Neural cell (in vitro differentiated cells): ENCODE measurements at regions not wholly inside any gene's neighbourhood (a gene's known extent, or its start where the extent isn't known, plus 50 kb on each side); places are given as distances from the start of the nearest gene placed in this dataset.

Experiments used
- H2AFZ ChIP-seq: fragments of 200-600, 300-800 bp; sonication (generic), shearing (Covaris generic); 2 replicates; pipeline ENCODE4 v1.6.0; 2014; ENCODE audit warnings: low read depth, mild to moderate bottlenecking, antibody characterized with exemption, low read length, moderate library complexity
- H3F3A ChIP-seq: fragments of 200-600 bp; shearing (Covaris generic); 2 replicates; pipeline ENCODE4 v1.6.1; 2016; ENCODE audit warnings: mild to moderate bottlenecking, moderate library complexity, mixed read lengths, antibody characterized with exemption, low read length; ENCODE audit not compliant: insufficient read depth, poor library complexity, severe bottlenecking
- H3K27ac ChIP-seq: fragments of 200-600, 300-800 bp; sonication (generic), shearing (Covaris generic); 2 replicates; pipeline ENCODE4 v1.5.1; 2014; ENCODE audit warnings: mild to moderate bottlenecking, low read length, moderate library complexity
- H3K27me3 ChIP-seq: fragments of 300-800, 200-600 bp; sonication (generic), shearing (Covaris generic); 2 replicates; pipeline ENCODE4 v1.6.0; 2014; ENCODE audit warnings: mild to moderate bottlenecking, low read depth, low read length, moderate library complexity; ENCODE audit not compliant: insufficient read depth
- H3K36me3 ChIP-seq: fragments of 300-800, 200-600 bp; sonication (generic), shearing (Covaris generic); 2 replicates; pipeline ENCODE4 v1.5.1; 2014; ENCODE audit warnings: mild to moderate bottlenecking, antibody characterized with exemption, low read length, moderate library complexity; ENCODE audit not compliant: insufficient read depth
- H3K4me2 ChIP-seq: fragments of 300-800, 200-600 bp; sonication (generic), shearing (Covaris generic); 2 replicates; pipeline ENCODE4 v1.6.0; 2014; ENCODE audit warnings: mild to moderate bottlenecking, low read length
- H3K4me3 ChIP-seq: fragments of 300-800, 200-600 bp; sonication (generic), shearing (Covaris generic); 2 replicates; pipeline ENCODE4 v1.5.1; 2014; ENCODE audit warnings: mild to moderate bottlenecking, low read length, moderate library complexity
- H3K79me2 ChIP-seq: fragments of 200-600 bp; shearing (Covaris generic); replicated peaks from 2 replicates; pipeline ENCODE4 v1.6.0; 2014; ENCODE audit warnings: mild to moderate bottlenecking, low read length, moderate library complexity; ENCODE audit not compliant: insufficient read depth
- H3K9ac ChIP-seq: fragments of 300-800, 200-600 bp; sonication (generic), shearing (Covaris generic); 2 replicates; pipeline ENCODE4 v1.6.1; 2016; ENCODE audit warnings: mild to moderate bottlenecking, low read length, mixed read lengths
- H3K9me2 ChIP-seq: fragments of 200-600 bp; shearing (Covaris generic); 2 replicates; pipeline ENCODE4 v1.6.1; 2016; ENCODE audit warnings: mild to moderate bottlenecking, low read length, mixed read lengths; ENCODE audit not compliant: insufficient read depth
- H3K9me3 ChIP-seq: fragments of 200-600, 300-800 bp; sonication (generic), shearing (Covaris generic); 2 replicates; pipeline ENCODE4 v1.6.1; 2016; ENCODE audit warnings: mild to moderate bottlenecking, mixed run types, low read length, moderate library complexity, mixed read lengths
- H4K20me1 ChIP-seq: fragments of 200-600 bp; shearing (Covaris generic); 2 replicates; pipeline ENCODE4 v1.6.1; 2016; ENCODE audit warnings: mild to moderate bottlenecking, mixed run types; ENCODE audit not compliant: insufficient read depth
- EP300 ChIP-seq: fragments of 450-650 bp; conservative IDR thresholded peaks from 2 replicates; pipeline ENCODE4 v1.6.1; 2014; ENCODE audit warnings: antibody characterized with exemption, mild to moderate bottlenecking, moderate library complexity; ENCODE audit not compliant: poor library complexity, severe bottlenecking
- EZH2 ChIP-seq: fragments of 200-600, 300-800 bp; shearing (Covaris generic), sonication (generic); IDR thresholded peaks from 2 replicates; pipeline ENCODE4 v1.6.1; 2014; ENCODE audit warnings: antibody characterized with exemption, low read length, borderline replicate concordance, mild to moderate bottlenecking; ENCODE audit not compliant: insufficient read depth, poor library complexity, severe bottlenecking
- MXI1 ChIP-seq: fragments of 450-650 bp; conservative IDR thresholded peaks from 2 replicates; pipeline ENCODE4 v1.6.1; 2014; ENCODE audit warnings: antibody characterized with exemption, mild to moderate bottlenecking; ENCODE audit not compliant: poor library complexity, severe bottlenecking
- POLR2AphosphoS5 ChIP-seq: IDR thresholded peaks from 2 replicates; pipeline ENCODE4 v1.6.1; 2012
- RAD21 ChIP-seq: fragments of 450-650 bp; conservative IDR thresholded peaks from 2 replicates; pipeline ENCODE4 v1.6.1; 2014; ENCODE audit warnings: antibody characterized with exemption, mild to moderate bottlenecking, moderate library complexity
- SMC3 ChIP-seq: fragments of 450-650 bp; conservative IDR thresholded peaks from 2 replicates; pipeline ENCODE4 v1.6.1; 2014; ENCODE audit warnings: antibody characterized with exemption, mild to moderate bottlenecking, moderate library complexity; ENCODE audit not compliant: poor library complexity
- TAF1 ChIP-seq: IDR thresholded peaks from 2 replicates; pipeline ENCODE4 v1.6.1; 2012; ENCODE audit warnings: low read depth
- TF ChIP-seq, protein P1 (sequence below): fragments of 450-650 bp; IDR thresholded peaks from 2 replicates; pipeline ENCODE4 v1.5.1; 2014; ENCODE audit warnings: antibody characterized with exemption, mild to moderate bottlenecking, moderate library complexity; ENCODE audit not compliant: poor library complexity, severe bottlenecking
- TF ChIP-seq, protein P2 (sequence below): IDR thresholded peaks from 2 replicates; pipeline ENCODE4 v1.6.1; 2012; ENCODE audit warnings: borderline replicate concordance

DNA sequence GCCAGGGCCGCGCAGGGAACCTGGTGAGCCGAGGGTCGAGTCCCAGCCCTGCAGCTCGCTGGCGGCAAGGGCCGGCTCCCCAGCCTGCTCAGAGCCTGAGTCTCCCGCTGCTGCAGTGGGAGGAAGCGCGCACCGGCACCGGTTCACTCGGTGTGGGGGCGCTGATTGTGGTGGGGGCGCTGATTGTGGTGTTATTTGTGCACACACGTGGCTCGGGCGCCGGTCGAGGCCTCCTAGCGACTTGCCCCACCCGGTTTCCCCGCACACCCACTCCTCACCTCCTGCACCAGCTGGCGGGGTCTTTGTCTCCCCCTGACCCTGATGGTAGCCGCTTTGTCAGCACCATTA is 266.7 kb downstream of the NSG2 start:
- Histone ChIP-seq H3F3A (no peaks in the 10 kb centered on the region), H3K4me3 (peak overlapping the region; percentile 59), H3K36me3 (no peaks in the 10 kb centered on the region), H3K79me2 (no peaks in the 10 kb centered on the region), H3K9me2 (no peaks in the 10 kb centered on the region), H3K27me3 (no peaks in the 10 kb centered on the region), H4K20me1 (no peaks in the 10 kb centered on the region), H3K4me2 (no peak overlapping the region), H2AFZ (peak overlapping the region; percentile 92), H3K27ac (peak overlapping the region; percentile 68), H3K9ac (peak overlapping the region; percentile 75), H3K9me3 (no peaks in the 10 kb centered on the region)
- TF ChIP-seq, protein P1, sequence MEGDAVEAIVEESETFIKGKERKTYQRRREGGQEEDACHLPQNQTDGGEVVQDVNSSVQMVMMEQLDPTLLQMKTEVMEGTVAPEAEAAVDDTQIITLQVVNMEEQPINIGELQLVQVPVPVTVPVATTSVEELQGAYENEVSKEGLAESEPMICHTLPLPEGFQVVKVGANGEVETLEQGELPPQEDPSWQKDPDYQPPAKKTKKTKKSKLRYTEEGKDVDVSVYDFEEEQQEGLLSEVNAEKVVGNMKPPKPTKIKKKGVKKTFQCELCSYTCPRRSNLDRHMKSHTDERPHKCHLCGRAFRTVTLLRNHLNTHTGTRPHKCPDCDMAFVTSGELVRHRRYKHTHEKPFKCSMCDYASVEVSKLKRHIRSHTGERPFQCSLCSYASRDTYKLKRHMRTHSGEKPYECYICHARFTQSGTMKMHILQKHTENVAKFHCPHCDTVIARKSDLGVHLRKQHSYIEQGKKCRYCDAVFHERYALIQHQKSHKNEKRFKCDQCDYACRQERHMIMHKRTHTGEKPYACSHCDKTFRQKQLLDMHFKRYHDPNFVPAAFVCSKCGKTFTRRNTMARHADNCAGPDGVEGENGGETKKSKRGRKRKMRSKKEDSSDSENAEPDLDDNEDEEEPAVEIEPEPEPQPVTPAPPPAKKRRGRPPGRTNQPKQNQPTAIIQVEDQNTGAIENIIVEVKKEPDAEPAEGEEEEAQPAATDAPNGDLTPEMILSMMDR = no peak
- TF ChIP-seq EZH2 = no peak
- no peak for TF ChIP-seq SMC3
- no peak for TF ChIP-seq POLR2AphosphoS5
- TF ChIP-seq, protein P2, sequence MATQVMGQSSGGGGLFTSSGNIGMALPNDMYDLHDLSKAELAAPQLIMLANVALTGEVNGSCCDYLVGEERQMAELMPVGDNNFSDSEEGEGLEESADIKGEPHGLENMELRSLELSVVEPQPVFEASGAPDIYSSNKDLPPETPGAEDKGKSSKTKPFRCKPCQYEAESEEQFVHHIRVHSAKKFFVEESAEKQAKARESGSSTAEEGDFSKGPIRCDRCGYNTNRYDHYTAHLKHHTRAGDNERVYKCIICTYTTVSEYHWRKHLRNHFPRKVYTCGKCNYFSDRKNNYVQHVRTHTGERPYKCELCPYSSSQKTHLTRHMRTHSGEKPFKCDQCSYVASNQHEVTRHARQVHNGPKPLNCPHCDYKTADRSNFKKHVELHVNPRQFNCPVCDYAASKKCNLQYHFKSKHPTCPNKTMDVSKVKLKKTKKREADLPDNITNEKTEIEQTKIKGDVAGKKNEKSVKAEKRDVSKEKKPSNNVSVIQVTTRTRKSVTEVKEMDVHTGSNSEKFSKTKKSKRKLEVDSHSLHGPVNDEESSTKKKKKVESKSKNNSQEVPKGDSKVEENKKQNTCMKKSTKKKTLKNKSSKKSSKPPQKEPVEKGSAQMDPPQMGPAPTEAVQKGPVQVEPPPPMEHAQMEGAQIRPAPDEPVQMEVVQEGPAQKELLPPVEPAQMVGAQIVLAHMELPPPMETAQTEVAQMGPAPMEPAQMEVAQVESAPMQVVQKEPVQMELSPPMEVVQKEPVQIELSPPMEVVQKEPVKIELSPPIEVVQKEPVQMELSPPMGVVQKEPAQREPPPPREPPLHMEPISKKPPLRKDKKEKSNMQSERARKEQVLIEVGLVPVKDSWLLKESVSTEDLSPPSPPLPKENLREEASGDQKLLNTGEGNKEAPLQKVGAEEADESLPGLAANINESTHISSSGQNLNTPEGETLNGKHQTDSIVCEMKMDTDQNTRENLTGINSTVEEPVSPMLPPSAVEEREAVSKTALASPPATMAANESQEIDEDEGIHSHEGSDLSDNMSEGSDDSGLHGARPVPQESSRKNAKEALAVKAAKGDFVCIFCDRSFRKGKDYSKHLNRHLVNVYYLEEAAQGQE = no peak

DNA sequence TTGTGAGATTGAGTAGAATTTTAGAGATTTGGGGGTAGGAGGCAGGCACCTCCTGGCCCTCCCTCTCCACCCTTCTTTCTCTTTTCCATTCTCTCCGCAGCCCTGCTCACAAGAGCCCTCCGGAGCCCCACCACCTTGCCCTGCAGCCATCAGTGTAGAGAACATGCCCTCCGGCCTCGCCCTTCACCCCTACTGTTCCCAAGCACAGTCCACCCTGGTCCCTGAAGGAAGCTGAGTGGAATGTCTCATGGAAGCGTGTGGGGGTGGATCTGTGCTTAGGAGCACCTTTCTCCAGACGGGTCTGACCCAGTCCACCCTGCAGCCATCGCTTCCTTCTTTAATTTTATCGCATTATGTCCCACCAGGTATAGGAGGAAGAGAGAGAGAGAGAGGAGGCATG is 267.1 kb downstream of the NSG2 start:
- no peak for TF ChIP-seq EP300
- TF ChIP-seq RAD21 = no peak
- TF ChIP-seq EZH2 = no peak
- Histone ChIP-seq H3K79me2 (no peaks in the 10 kb centered on the region), H3K4me2 (no peak overlapping the region), H3K9ac (peak overlapping the region; percentile 75), H4K20me1 (no peaks in the 10 kb centered on the region), H3K27me3 (no peaks in the 10 kb centered on the region), H3K9me3 (no peaks in the 10 kb centered on the region), H3K36me3 (no peaks in the 10 kb centered on the region), H3K4me3 (no peak overlapping the region), H2AFZ (peak overlapping the region; percentile 92), H3K27ac (peak overlapping the region; percentile 68), H3K9me2 (no peaks in the 10 kb centered on the region), H3F3A (no peaks in the 10 kb centered on the region)

DNA sequence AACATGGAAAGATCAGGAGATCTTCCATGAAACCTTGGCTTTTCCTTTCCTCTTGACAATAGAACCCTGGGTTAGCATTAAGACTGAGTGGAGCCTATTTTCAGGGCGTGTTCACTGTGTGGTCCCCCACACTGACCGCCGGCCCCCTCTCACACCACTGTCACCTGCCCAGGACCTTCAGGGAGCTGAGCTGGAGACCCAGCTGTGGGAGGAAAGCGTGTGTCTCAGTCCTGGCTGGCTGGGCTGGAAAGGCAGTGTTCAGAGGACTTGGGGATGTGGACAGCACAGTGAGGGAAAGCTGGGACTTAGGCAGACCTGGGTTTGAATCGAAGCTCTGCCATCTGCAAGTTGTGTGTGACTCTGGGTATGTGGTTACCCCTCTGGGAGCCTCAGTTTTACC is 268.1 kb downstream of the NSG2 start:
- H4K20me1 ChIP-seq = no peaks in the 10 kb centered on the region
- no peaks in the 10 kb centered on the region for H3F3A ChIP-seq
- H3K9ac ChIP-seq = no peak overlapping the region
- no peaks in the 10 kb centered on the region for H3K27me3 ChIP-seq
- H3K27ac ChIP-seq = no peak overlapping the region
- TF ChIP-seq TAF1 (no peak), SMC3 (no peak), EP300 (no peak), MXI1 (no peak), POLR2AphosphoS5 (no peak), EZH2 (no peak), RAD21 (no peak)
- TF ChIP-seq, protein P2 = no peak
- TF ChIP-seq, protein P1 = no peak
- H3K79me2 ChIP-seq = no peaks in the 10 kb centered on the region
- no peak overlapping the region for H3K4me2 ChIP-seq
- no peaks in the 10 kb centered on the region for H3K9me3 ChIP-seq
- no peaks in the 10 kb centered on the region for H3K36me3 ChIP-seq
- no peak overlapping the region for H3K4me3 ChIP-seq
- H3K9me2 ChIP-seq = no peaks in the 10 kb centered on the region
- no peak overlapping the region for H2AFZ ChIP-seq
